ENCODE measurements at regions not wholly inside any gene's neighbourhood (a gene's known extent, or its start where the extent isn't known, plus 50 kb on each side); places are given as distances from the start of the nearest gene placed in this dataset.

DNA sequence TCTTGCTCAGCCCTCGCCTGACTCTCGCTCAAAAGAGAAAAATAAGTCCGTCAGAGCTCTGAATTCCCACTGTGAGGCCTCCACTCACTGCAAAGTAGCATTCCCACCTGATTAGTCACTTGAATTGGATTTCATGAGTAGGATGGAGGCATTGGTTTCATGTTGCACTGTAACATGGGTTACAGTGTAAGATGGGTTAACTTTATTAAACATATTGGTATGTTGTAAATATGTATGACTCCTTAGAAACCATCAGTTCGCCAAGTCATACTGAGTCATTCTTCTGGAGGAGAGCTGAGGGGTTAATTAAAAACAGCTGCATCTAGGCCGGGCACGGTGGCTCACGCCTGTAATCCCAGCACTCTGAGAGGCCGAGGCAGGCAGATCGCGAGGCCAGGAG, 93.8 kb upstream of the BNC2 start:
- TF ChIP-seq, protein P1, sequence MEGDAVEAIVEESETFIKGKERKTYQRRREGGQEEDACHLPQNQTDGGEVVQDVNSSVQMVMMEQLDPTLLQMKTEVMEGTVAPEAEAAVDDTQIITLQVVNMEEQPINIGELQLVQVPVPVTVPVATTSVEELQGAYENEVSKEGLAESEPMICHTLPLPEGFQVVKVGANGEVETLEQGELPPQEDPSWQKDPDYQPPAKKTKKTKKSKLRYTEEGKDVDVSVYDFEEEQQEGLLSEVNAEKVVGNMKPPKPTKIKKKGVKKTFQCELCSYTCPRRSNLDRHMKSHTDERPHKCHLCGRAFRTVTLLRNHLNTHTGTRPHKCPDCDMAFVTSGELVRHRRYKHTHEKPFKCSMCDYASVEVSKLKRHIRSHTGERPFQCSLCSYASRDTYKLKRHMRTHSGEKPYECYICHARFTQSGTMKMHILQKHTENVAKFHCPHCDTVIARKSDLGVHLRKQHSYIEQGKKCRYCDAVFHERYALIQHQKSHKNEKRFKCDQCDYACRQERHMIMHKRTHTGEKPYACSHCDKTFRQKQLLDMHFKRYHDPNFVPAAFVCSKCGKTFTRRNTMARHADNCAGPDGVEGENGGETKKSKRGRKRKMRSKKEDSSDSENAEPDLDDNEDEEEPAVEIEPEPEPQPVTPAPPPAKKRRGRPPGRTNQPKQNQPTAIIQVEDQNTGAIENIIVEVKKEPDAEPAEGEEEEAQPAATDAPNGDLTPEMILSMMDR (conservative IDR thresholded peaks at IDR 0.05; ENCODE audit: low read depth, low read length) = no peak
- TF ChIP-seq POLR2A (IDR thresholded peaks at IDR 0.05; ENCODE audit: low read depth, low read length) = 0 out of 2 replicates have a peak, but pooled peaks have one; percentile 45
- TF ChIP-seq SMC3 (IDR thresholded peaks at IDR 0.05; ENCODE audit: low read depth, low read length) = no peak; the same call in 1 of the 2 replicates
- TF ChIP-seq CHD1 (IDR thresholded peaks at IDR 0.05; ENCODE audit: low read depth, low read length) = no peak
- peak; percentile 50; the same call in 1 of the 2 replicates for TF ChIP-seq BHLHE40 (IDR thresholded peaks at IDR 0.05; ENCODE audit: low read depth, low read length)
- peak; percentile 96 for TF ChIP-seq NFE2L2 (IDR thresholded peaks at IDR 0.05; ENCODE audit: low read depth, low read length)
- no peak for TF ChIP-seq RFX5 (IDR thresholded peaks at IDR 0.05; ENCODE audit: low read depth, low read length)

Measured in IMR-90 (cell line).